ENCODE measurements at regions not wholly inside any gene's neighbourhood (a gene's known extent, or its start where the extent isn't known, plus 50 kb on each side); places are given as distances from the start of the nearest gene placed in this dataset.

DNA sequence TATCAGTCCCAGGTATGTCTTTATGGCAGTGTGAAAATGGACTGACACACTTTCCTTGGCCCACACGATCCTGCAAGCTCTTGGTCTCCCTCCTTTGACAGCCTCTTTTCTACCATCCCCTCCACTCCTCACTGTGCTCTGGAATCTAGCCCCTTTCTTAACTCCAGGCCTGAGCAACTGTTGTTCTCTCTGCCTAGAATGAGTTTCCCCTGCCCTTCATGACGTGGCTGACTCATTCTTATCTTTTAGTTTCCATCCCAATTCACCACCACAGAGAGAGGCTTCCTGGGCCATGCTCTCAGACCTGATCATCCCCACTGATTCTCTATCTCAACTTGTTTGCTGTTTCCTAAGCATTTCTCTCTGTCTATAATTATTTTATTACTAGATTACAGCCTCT, 157.4 kb upstream of the HMGA2 start:
- 56 to 63% methylated on average over 2 of the region's 2 CpGs for WGBS, 2 donors
- no peaks in the 10 kb centered on the region for H3K4me1 ChIP-seq
- H3K36me3 ChIP-seq (replicated peaks in 1 of 2; ENCODE audit: insufficient read depth in 1 of 2, low read depth in 2 of 2), result no peaks in the 10 kb centered on the region
- intact Hi-C loops (cut with DNase I), result no loop called here
- no peak overlapping the region for H3K27ac ChIP-seq
- ATAC-seq (no peak), DNase-seq (no peak)
- no peaks in the 10 kb centered on the region for H3K9me3 ChIP-seq
- H3K4me3 ChIP-seq, result no peak overlapping the region
- no peak for TF ChIP-seq POLR2A (IDR thresholded peaks at IDR 0.05)
- TF ChIP-seq, protein P1, sequence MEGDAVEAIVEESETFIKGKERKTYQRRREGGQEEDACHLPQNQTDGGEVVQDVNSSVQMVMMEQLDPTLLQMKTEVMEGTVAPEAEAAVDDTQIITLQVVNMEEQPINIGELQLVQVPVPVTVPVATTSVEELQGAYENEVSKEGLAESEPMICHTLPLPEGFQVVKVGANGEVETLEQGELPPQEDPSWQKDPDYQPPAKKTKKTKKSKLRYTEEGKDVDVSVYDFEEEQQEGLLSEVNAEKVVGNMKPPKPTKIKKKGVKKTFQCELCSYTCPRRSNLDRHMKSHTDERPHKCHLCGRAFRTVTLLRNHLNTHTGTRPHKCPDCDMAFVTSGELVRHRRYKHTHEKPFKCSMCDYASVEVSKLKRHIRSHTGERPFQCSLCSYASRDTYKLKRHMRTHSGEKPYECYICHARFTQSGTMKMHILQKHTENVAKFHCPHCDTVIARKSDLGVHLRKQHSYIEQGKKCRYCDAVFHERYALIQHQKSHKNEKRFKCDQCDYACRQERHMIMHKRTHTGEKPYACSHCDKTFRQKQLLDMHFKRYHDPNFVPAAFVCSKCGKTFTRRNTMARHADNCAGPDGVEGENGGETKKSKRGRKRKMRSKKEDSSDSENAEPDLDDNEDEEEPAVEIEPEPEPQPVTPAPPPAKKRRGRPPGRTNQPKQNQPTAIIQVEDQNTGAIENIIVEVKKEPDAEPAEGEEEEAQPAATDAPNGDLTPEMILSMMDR (IDR thresholded peaks at IDR 0.05), result no peak
- H3K27me3 ChIP-seq, result no peaks in the 10 kb centered on the region

DNA sequence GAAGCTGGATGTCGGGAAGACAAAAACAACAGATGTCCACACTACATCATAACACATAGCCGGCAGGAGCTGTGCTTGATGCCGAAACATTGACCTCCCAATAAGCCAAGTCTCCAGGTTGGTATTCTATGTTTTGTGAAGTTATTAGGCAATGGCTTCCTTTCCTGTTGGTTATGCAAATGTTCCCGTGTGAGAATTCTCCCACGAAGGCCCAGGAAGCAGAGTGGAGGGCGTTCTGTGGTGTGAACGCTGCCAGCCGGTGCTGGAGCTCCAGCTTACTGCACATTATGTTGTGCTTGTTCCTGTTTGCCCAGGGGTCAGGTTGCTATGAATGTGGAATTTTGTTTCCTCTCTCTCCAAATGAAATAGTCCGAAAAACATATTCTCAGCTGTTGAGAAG, 156.4 kb upstream of the HMGA2 start:
- DNase-seq (peak in 1 of 4 donors; percentile 8), ATAC-seq (no peak)
- WGBS, 2 donors, result 38 to 41% methylated on average over 9 of the region's 9 CpGs

DNA sequence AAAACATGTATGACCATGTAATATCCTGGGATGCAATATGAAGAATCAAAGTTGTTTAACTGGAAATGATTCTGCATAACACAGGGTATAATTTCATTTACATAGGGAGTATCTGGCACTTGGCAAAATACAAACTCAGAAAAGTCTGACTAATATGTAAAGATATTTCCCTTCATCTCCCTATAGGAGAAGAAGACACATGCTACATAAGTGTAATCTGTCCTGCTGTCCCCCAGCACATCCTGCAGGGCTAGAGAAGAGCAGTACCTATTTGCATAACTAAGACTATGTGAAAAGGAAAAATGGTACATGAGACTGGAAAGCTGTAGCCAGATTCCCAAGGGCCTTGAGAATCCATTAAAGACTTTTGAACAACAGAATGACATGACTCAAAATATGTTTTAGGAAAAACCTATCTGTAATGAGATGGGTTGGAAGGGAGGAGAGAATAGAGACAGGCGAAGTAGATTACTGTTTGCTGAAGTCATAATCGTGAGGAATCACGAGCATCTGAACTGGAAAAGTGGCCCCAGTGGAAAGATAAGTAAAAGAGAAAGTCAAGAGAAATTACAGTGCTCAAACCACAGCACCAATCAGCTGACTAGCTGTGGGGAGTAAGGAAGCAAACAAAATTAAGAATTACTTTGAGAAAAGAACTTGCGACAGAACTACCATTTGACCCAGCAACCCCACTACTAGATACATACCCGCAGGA, 155.1 kb upstream of the HMGA2 start:
- no peaks in the 10 kb centered on the region for H3K36me3 ChIP-seq (replicated peaks in 1 of 2; ENCODE audit: insufficient read depth in 1 of 2, low read depth in 2 of 2)
- 81 to 84% methylated on average over 5 of the region's 5 CpGs for WGBS, 2 donors
- H3K4me1 ChIP-seq, result no peaks in the 10 kb centered on the region
- DNase-seq, result no peak
- no peak for ATAC-seq
- no peaks in the 10 kb centered on the region for H3K9me3 ChIP-seq
- intact Hi-C loops (cut with DNase I), result no loop called here
- H3K27me3 ChIP-seq, result no peaks in the 10 kb centered on the region
- H3K4me3 ChIP-seq, result no peak overlapping the region
- TF ChIP-seq, protein P1 (IDR thresholded peaks at IDR 0.05), result no peak
- no peak for TF ChIP-seq POLR2A (IDR thresholded peaks at IDR 0.05)
- no peak overlapping the region for H3K27ac ChIP-seq

More for the DNA sequence above, 156.4 kb upstream of the HMGA2 start:
- H3K9me3 ChIP-seq, result no peaks in the 10 kb centered on the region
- no peak overlapping the region for H3K4me3 ChIP-seq
- TF ChIP-seq POLR2A (IDR thresholded peaks at IDR 0.05), result no peak
- TF ChIP-seq, protein P1 (IDR thresholded peaks at IDR 0.05), result no peak
- no peaks in the 10 kb centered on the region for H3K4me1 ChIP-seq
- intact Hi-C loops (cut with DNase I), result no loop called here
- no peaks in the 10 kb centered on the region for H3K27me3 ChIP-seq
- H3K36me3 ChIP-seq (replicated peaks in 1 of 2; ENCODE audit: insufficient read depth in 1 of 2, low read depth in 2 of 2), result no peaks in the 10 kb centered on the region
- H3K27ac ChIP-seq, result no peak overlapping the region

GRCh38 chr12:65670775-65671174, 153.5 kb upstream of the HMGA2 start:
- no peak for ATAC-seq
- WGBS, 2 donors, result 70 to 71% methylated on average over 3 of the region's 3 CpGs
- H3K27ac ChIP-seq, result no peak overlapping the region
- H3K9me3 ChIP-seq, result no peaks in the 10 kb centered on the region
- intact Hi-C loops (cut with DNase I), result no loop called here
- H3K36me3 ChIP-seq (replicated peaks in 1 of 2; ENCODE audit: insufficient read depth in 1 of 2, low read depth in 2 of 2), result no peaks in the 10 kb centered on the region
- TF ChIP-seq, protein P1 (IDR thresholded peaks at IDR 0.05), result no peak
- no peak for TF ChIP-seq POLR2A (IDR thresholded peaks at IDR 0.05)
- no peaks in the 10 kb centered on the region for H3K27me3 ChIP-seq
- H3K4me3 ChIP-seq, result no peak overlapping the region
- no peak for DNase-seq
- no peaks in the 10 kb centered on the region for H3K4me1 ChIP-seq

DNA sequence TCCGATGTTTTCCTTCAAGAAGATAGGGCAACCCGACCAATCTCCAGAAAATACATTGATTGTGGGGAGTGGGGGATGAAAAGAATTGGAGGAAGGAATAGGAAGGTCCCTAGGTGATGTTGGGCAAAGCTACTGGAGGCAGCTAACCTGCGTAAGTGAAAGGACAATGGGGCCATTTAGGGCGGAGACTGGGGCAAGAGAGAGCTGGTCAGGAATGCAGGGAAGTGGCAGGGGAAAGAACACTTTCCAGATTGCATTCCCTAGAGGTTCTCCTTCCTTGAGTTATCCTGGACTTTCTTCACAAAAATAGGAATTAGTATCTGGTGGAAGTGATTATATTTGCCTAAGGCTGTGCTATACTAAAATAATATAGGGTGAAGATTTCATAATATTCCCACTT, 151.8 kb upstream of the HMGA2 start:
- no peak for DNase-seq
- H3K4me1 ChIP-seq, result no peaks in the 10 kb centered on the region
- WGBS, 2 donors, result 68 to 80% methylated on average over 4 of the region's 4 CpGs
- intact Hi-C loops (cut with DNase I), result no loop called here
- H3K27me3 ChIP-seq, result no peaks in the 10 kb centered on the region
- no peaks in the 10 kb centered on the region for H3K36me3 ChIP-seq (replicated peaks in 1 of 2; ENCODE audit: insufficient read depth in 1 of 2, low read depth in 2 of 2)
- no peaks in the 10 kb centered on the region for H3K9me3 ChIP-seq
- ATAC-seq, result no peak
- TF ChIP-seq, protein P1 (IDR thresholded peaks at IDR 0.05), result no peak
- no peak for TF ChIP-seq POLR2A (IDR thresholded peaks at IDR 0.05)
- H3K4me3 ChIP-seq, result no peak overlapping the region
- H3K27ac ChIP-seq, result no peak overlapping the region

All from body of pancreas (tissue), 4 donors.